Testis (tissue), 2 donors: ENCODE measurements at regions not wholly inside any gene's neighbourhood (a gene's known extent, or its start where the extent isn't known, plus 50 kb on each side); places are given as distances from the start of the nearest gene placed in this dataset.

Source experiments
- DNase-seq: peaks from one replicate; pipeline ENCODE4 v3.0.0-alpha.2; 2019
- H3K27ac ChIP-seq, 2 donors: fragments of 200-600 bp; sonication (generic); one replicate each; pipeline ENCODE4 v1.5.1; 2019
- H3K27me3 ChIP-seq: fragments of 200-600 bp; sonication (generic); one replicate; pipeline ENCODE4 v1.5.1; 2019
- H3K36me3 ChIP-seq: fragments of 200-600 bp; sonication (generic); one replicate; pipeline ENCODE4 v1.5.1; 2017; ENCODE audit warnings: low read depth; ENCODE audit errors: missing control alignments
- H3K4me1 ChIP-seq: fragments of 200-600 bp; sonication (generic); one replicate; pipeline ENCODE4 v1.5.1; 2019
- H3K4me3 ChIP-seq, 2 donors: fragments of 200-600 bp; sonication (generic); one replicate each; pipeline ENCODE4 v1.5.1; 2017 to 2019
- H3K9me3 ChIP-seq: fragments of 200-600 bp; sonication (generic); one replicate; pipeline ENCODE4 v1.5.1; 2017
- POLR2A ChIP-seq: fragments of 450-650 bp; IDR thresholded peaks from one replicate; pipeline ENCODE4 v1.6.1; 2017; ENCODE audit warnings: antibody characterized with exemption, mild to moderate bottlenecking, moderate library complexity
- WGBS, 2 donors: methylation state at CpG; one replicate each; pipeline ENCODE4 v1.1.5; 2018; 5-methylcytosine and 5-hydroxymethylcytosine counted together
- intact Hi-C: fragments of 100-400 bp; cut with DNase I; formaldehyde crosslinking; loops from one replicate; pipeline ENCODE4 v1.15.1; 2023; ENCODE audit warnings: low total_unique reads
- TF ChIP-seq, protein P1 (sequence below), 3 experiments: fragments of 450-650 bp in 2 of 3; fragments of 200-600 bp in 1 of 3; sonication (generic) in 1 of 3; IDR thresholded peaks; one replicate each; pipeline ENCODE4 v1.5.1; 2016 to 2019; ENCODE audit warnings: antibody characterized with exemption in 3 of 3, mild to moderate bottlenecking in 2 of 3, moderate library complexity in 1 of 3

DNA sequence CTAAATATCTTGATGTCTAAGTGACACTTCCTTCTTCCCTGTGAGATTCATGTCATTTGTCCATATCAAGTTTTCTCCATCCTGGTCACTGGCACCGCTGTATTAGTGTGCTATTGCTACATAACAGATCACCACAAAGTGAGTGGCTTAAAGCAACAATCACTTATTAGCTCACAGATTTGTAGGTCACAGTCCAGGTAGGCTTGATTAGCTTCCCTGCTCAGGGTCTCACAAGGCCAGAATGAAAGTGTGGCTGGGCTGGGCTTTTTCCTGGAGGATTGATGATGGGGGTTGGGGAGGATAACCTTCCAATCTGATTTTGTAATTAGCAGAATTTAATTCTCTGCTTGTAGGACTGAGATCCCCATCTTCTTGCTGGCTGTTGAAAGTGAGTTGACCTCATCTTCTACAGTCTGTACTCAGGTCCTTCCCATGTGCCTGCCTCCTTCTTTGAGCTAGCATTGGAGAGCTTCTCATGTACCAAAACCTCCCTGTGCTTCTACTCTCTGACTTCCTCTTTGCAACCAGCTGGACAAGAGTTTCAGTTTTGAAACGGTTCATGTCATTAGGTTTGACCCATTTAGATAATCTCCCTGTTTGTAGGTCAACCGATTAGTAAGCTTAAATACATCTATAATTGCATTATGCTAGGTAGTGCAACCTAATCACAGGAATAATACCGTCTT is 152.4 kb upstream of the MAN1A1 start:
- TF ChIP-seq POLR2A = no peak
- TF ChIP-seq, protein P1, sequence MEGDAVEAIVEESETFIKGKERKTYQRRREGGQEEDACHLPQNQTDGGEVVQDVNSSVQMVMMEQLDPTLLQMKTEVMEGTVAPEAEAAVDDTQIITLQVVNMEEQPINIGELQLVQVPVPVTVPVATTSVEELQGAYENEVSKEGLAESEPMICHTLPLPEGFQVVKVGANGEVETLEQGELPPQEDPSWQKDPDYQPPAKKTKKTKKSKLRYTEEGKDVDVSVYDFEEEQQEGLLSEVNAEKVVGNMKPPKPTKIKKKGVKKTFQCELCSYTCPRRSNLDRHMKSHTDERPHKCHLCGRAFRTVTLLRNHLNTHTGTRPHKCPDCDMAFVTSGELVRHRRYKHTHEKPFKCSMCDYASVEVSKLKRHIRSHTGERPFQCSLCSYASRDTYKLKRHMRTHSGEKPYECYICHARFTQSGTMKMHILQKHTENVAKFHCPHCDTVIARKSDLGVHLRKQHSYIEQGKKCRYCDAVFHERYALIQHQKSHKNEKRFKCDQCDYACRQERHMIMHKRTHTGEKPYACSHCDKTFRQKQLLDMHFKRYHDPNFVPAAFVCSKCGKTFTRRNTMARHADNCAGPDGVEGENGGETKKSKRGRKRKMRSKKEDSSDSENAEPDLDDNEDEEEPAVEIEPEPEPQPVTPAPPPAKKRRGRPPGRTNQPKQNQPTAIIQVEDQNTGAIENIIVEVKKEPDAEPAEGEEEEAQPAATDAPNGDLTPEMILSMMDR (IDR thresholded peaks at IDR 0.05) = no peak
- Histone ChIP-seq H3K27ac (no peak overlapping the region), H3K9me3 (no peaks in the 10 kb centered on the region), H3K36me3 (no peaks in the 10 kb centered on the region), H3K4me3 (no peak overlapping the region), H3K27me3 (no peaks in the 10 kb centered on the region), H3K4me1 (no peaks in the 10 kb centered on the region)
- intact Hi-C loops = no loop called here
- no peak for DNase-seq
- WGBS, 2 donors = 71 to 72% methylated on average over 4 of the region's 4 CpGs

DNA sequence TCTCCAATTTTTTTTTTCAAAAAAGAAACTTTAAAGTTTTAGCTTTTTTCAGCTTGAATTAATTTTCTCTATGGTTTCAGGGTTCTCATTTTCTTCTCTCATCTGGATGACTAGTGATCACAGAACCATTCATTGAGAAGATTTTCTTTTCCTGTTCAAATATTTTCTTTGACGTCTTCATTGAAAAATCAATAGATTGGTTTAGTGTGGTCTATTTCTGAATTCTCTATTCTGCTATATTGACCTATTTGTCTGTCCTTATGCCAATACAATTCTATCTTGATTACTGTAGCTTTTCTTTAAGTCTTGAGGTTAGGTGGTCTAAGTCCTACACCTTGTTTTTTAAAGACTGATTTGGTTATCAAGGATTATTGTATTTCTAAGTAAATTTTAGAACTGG is 150.2 kb upstream of the MAN1A1 start:
- 93 to 98% methylated on average over 1 of the region's 1 CpG for WGBS, 2 donors
- no peak for TF ChIP-seq POLR2A
- TF ChIP-seq, protein P1 (IDR thresholded peaks at IDR 0.05) = no peak
- no peaks in the 10 kb centered on the region for H3K9me3 ChIP-seq
- no peaks in the 10 kb centered on the region for H3K36me3 ChIP-seq
- H3K4me3 ChIP-seq = no peak overlapping the region
- intact Hi-C loops = no loop called here
- no peak for DNase-seq
- no peaks in the 10 kb centered on the region for H3K27me3 ChIP-seq
- H3K27ac ChIP-seq = no peak overlapping the region
- H3K4me1 ChIP-seq = no peaks in the 10 kb centered on the region

DNA sequence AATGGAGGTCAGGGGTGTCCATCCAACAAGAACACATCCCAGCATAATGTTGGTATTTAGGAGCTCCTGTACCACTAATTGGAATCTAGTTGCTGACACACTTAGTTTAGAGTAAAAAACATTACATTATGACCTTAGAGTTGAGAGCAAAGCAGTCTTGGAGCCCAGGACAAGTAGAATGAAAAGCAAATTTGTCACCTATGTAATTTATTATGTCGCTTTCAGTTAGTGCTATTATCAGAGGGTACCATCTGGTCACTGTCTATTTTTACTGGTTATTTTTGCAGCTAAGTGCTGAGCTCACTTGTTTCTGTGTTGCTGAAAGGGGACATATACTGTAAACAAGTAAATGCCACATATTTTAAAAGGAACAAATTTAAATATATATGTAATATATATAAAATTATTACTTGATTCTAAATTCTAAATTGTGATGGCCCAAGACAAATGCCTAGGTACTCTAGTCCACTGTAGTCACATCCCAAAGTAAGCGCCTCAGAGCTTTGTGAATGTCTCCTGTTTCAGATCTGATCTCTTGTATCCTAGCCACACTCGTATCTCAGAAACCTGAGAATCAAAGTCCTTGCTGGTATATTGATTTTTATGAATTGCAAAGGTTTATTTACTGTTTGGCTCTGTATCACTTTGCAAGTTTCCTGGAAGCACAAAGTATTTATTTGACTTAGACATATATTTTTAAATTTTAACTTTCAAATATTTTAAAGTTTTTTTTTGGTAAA is 148.6 kb upstream of the MAN1A1 start:
- H3K4me1 ChIP-seq = no peaks in the 10 kb centered on the region
- no peak for DNase-seq
- intact Hi-C loops = no loop called here
- H3K36me3 ChIP-seq = no peaks in the 10 kb centered on the region
- no peaks in the 10 kb centered on the region for H3K9me3 ChIP-seq
- 85 to 93% methylated on average over 3 of the region's 3 CpGs for WGBS, 2 donors
- TF ChIP-seq, protein P1 (IDR thresholded peaks at IDR 0.05) = no peak
- TF ChIP-seq POLR2A = no peak
- H3K4me3 ChIP-seq = no peak overlapping the region
- H3K27ac ChIP-seq = no peak overlapping the region
- H3K27me3 ChIP-seq = no peaks in the 10 kb centered on the region

DNA sequence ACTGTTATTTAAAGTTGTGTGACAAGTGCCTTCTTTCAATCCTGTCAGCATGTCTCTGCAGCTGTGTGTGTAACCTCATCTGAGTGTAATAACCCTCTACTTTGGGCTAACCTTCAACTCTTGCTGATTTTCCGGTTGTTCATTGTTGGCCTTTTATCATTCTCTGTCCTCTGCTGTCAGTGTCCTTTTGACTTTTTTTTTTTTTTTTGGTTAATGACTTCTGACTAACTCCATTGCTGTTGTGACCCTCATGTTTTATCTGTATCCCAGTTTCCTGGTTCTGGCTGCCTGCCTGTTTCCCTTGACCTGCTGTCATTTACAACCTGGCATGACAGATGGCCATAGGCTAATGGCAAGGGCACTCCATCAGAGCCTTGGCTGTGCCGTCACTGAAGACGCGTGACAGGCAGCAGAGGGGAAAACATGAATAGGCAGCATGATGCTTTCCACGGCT is 145.7 kb upstream of the MAN1A1 start:
- Histone ChIP-seq H3K9me3 (no peaks in the 10 kb centered on the region), H3K27ac (no peak overlapping the region), H3K4me3 (no peak overlapping the region), H3K27me3 (no peaks in the 10 kb centered on the region), H3K36me3 (no peaks in the 10 kb centered on the region), H3K4me1 (no peaks in the 10 kb centered on the region)
- intact Hi-C loops = no loop called here
- WGBS, 2 donors = 63 to 78% methylated on average over 2 to 5 of the region's 5 CpGs
- no peak for TF ChIP-seq POLR2A
- TF ChIP-seq, protein P1 (IDR thresholded peaks at IDR 0.05) = no peak
- DNase-seq = no peak
